ENCODE measurements at regions not wholly inside any gene's neighbourhood (a gene's known extent, or its start where the extent isn't known, plus 50 kb on each side); places are given as distances from the start of the nearest gene placed in this dataset.
A peak's percentile ranks its signal among the peaks of the same experiment; 100 is the strongest.
"Not testable (repeated sequence)": the region's sequence is repeated elsewhere in the genome, so short reads cannot be mapped to it uniquely, and the experiment has no call there.

DNA sequence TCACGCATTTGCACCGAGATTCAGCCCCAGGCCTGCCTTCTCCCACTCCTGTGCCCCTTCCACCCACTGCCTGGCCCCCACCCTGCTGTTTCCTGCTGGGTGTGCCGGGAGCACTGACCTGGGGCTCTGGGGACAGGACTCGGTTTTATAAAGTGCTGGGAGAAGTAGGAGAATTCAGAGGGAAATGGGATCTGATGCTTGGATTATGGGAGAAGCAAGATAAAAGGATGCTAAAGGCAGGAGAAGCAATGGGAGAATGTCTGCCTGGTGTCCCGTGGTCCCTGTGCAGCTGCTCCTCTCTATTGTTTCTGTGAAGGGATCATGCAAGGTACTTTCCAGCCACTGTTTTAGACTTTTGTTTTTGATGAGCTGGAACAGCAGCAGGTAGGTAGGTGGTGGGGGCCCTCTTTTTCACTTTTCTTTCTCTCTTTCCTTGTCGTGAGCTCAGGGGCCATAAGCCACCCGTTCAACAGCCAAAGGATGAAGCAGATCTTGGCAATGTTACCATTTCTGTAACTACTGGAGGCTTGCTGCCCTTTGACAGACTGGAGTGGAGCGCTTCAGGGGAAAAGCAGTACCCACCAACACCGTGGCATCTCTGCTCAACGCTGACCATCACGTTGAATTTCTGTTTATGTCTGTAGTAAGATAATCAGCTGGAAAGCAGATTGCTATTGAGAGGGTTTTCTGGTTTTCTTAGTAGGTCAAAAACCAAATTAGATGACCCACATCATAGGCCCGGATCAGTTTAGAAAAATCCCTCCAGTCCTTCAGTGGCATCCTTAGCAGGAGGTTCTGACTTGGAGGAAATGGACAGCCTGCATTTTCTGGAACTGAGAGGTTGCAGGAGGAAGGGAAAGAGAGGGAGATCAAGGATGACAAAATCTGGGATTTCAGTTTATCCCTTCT, 63.8 kb upstream of the ENPP6 start:
- DNase-seq (ENCODE audit: low read depth, low spot score), result no peak

DNA sequence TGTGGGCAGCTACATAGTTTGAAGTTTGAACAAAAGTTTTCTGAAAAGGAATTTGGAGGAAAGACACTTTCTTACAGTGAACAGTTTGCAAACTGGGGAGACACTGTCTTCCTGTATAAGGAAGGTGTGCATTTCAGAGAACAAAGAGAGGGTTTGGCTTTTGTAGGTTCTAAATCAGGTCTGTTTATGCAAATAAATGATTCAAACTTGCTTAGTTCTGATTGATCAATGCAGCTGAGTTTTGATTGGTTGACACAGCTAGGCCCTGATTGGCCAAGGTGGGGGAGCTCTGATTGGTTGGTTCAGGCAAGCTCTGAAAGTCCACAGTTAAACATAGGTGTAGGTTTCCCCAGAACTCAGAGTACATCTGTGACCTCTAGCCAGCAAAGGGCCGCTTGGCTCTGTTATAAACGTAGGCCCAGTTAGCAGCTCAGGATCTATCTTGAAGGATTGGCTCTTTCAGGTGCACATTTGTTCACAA, 63.0 kb upstream of the ENPP6 start:
- DNase-seq (ENCODE audit: low read depth, low spot score), result no peak

DNA sequence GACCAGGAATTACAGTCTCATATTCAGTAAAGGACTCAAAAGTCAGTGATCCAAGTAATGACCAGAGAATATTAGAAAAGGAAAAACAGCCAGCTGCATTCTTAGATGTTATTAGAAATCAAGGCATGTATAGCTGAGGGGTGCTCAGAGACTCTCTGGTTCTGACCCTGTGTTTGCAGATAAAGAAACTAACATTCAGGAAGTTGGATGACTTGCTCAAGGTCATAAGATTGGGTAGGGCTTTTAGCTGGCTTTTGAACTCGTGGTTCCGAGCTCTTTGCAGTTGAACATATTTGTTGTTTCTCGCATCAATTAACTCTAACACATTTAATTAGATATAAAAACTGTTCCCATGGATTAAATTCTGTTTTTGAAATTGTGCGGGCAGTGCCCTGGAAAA, 62.5 kb upstream of the ENPP6 start:
- no peak for DNase-seq (ENCODE audit: low read depth, low spot score)

DNA sequence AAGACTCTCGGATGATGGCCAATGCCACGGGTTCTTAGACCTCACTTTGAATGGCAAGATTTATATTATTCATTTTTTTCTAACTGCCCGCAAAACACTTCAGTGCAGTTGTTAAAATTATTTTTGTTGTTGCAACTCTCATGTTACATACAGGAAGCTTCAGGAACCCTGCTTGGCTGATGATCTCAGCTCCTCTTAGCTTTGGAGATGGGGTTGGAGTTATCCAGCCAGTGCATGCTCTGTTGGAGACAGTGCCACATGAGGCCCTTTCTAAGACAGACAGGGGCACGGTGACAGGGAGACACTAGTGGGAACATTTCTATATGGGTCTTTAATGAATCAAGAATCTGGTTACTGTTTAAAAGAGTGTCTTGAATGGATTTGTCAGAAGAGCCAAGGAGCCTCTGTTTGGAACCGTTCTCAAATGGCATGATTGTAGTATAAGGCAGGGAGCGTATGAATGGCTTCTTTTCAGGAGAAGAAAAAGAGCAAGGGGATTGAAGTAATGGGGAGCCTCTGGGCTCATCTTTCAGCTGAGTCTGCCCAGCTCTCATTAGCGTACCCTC, 61.9 kb upstream of the ENPP6 start:
- no peak for DNase-seq (ENCODE audit: low read depth, low spot score)

DNA sequence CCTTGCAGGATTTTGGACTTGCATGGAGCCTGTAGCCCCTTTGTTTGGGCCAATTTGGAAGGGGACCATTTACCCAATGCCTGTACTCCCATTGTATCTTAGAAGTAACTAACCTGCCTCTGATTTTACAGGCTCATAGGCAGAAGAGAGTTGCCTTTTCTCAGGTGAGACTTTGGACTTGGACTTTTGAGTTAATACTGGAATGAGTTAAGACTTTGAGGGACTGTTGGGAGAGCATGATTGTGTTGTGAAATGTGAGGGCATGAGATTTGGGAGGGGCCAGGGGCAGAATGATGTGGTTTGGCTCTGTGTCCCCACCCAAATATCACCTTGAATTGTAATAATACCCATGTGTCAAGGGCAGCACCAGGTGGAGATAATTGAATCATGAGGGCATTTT, 60.1 kb upstream of the ENPP6 start:
- not testable (repeated sequence) for DNase-seq (ENCODE audit: low read depth, low spot score)

DNA sequence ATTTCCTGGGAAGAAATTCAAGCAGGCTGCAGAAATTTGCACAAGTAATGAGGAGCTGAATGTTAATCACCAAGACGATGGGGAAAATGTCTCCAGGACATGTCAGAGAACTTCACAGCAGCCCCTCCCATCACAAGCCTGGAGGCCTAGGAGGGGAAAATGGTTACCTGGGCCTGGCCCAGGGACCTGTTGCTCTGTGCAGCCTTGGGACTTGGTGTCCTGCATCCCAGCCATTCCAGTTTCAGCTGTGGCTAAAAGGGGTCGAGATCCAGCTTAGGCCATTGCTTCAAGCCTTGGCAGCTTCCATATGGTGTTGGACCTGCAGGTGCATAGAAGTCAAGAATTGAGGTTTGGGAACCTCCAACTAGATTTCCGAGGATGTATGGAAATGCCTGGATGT, 59.3 kb upstream of the ENPP6 start:
- DNase-seq (ENCODE audit: low read depth, low spot score), result not testable (repeated sequence)

DNA sequence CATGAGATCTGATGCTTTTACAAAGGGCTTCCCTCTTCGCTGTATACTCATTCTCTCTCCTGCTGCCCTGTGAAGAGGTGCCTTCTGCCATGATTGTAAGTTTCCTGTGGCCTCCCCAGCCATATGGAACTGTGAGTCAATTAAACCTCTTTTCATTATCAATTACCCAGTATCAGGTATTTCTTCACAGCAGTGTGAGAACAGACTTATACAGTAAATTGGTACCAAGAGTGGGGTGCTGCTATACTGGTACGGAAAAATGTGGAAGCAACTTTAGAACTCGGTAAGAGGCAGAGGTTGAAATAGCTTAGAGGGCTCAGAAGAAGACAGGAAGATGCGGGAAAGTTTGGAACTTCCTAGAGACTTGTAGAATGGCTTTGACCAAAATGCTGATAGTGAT, 58.7 kb upstream of the ENPP6 start:
- not testable (repeated sequence) for DNase-seq (ENCODE audit: low read depth, low spot score)

DNA sequence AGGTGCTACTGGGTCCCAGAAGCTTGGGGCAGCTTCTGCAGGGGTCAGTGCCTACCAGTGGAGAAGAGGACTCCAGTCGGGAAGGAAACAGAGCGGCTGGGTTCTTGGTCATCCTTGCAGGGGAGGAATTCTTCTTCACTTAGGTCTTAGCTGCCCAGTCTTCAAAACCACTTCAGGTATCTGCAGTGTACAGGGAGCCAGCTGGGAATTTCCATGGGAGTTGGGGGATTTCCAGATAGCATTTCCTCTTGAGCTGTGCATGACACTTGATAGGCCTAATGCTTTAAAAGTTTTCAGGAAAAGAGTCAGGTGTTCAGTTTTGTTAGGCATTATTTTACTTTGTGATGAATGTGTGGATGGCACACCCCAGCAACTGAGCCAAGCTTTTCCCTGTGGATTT, 58.1 kb upstream of the ENPP6 start:
- no peak for DNase-seq (ENCODE audit: low read depth, low spot score)

DNA sequence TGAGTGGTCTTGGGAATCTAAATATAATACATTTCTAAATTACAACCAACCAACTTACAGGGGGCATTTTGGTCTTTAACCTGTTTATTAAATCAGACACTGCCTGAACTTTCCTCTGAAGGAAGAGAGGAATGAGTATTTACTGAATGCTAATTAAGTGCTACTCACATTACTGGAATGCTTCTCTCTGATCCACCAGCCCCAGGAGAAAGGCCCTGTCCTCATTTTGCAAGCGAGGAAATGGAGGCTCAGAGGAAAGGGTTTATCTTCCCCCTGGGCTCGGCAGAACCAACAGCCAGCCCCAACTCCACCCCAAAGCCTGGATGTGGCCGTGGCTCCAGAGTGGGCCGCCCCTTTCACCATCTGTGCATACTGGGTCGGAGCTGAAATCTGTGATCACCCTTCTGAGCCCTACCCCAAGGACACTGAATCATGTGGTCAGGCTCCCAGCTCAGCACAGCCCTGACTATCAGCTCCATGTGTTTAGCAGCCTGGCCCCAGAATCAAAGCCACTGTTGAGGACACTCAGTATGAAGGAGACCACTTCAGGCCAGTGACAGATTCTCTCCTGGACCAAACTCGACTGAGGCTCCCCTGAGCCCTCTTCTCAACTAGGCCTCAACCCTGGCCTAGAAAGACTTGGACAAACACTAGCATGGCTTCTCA, 56.7 kb upstream of the ENPP6 start:
- no peak for DNase-seq (ENCODE audit: low read depth, low spot score)

DNA sequence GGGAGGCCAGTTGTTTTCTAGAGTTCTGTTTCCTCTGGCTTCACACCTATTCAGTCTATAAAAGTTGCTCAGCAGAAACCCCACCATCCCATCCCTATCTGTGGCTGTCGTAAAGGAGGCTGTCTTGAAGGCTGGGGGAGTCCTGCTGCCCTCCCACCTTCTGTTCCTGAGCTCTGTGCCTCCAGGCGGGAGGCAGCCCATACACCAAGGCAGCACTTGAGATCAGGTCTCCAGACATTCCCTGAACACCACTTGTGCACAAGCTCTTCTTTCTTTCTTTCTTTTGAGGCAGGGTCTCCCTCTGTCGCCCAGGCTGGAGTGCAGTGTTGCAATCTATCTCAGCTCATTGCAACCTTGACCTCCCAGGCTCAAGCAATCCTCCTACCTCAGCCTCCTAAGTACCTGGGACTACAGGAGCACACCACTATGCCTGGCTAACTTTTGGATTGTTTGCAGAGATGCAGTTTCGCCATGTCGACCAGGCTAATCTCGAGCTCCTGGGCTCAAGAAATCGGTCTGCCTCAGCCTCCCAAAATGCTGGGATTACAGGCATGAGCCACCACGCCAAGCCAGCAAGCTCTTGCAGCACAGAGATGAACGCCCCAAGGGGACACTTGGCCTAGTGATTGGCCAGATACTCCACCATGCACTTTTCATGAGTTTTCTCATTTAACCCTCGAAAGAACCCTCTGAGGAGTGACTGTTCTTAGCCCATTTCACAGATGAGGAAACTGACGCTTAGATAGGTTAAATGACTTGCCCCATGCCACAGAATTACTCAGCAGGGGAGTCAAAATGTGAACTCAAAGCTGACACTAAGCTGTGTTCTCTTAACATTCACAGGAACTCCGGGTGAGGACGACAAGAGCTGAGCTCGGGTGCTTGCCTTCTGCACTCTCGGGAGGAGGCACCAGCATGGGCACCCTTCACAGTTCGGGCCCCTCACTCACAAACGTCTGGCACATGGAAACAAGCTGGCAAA, 55.8 kb upstream of the ENPP6 start:
- DNase-seq (ENCODE audit: low read depth, low spot score), result no peak

DNA sequence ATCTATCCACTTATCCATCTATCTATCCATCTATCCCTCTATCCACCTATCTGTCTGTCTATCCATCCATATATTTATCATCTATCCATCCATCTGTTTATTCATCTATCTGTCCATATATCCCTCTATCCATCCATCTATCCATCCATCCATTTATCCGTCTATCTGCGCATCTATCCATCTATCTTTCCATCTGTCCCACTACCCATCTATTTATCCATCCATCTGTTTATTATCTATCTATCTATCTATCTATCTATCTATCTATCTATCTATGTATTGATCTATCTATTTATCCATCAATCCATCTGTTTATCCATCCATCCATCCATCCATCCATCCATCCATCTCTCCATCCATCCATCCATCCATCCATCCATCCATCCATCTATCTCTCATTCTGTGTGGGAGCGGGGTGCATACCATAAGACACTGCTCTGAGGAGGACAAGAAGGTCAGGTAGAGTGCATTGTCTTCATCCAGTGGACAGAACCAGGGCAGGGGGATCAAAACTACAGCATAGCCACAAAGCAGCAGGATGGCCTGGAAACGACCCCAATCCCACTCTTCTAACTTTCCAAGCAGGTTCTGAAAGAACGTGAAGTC, 53.2 kb upstream of the ENPP6 start:
- DNase-seq (ENCODE audit: low read depth, low spot score), result no peak

DNA sequence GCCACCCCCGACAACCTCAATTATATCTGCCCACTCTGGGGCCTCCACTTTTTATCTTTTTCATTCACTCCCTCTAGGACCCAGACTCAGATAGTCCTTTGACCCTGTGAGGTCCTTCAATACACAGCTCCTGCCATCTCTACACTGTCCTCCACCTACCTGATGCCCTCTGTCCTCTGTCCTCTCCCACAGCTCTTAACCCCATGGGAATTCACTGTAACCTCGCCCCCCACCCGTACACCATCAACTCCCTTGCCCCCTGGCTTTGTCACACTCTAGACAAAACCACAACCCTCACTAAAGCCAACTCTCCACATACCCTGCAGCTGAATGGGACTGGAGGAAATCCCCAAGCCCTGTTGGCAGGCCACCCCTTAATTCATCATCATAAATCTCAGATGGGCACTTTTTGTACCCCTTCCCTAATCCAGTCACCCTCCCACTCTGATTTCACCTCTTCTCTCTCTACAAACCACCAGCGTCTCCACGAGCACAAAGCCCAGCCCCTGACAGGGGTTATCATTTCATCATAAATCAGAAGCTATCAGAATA, 52.3 kb upstream of the ENPP6 start:
- no peak for DNase-seq (ENCODE audit: low read depth, low spot score)

DNA sequence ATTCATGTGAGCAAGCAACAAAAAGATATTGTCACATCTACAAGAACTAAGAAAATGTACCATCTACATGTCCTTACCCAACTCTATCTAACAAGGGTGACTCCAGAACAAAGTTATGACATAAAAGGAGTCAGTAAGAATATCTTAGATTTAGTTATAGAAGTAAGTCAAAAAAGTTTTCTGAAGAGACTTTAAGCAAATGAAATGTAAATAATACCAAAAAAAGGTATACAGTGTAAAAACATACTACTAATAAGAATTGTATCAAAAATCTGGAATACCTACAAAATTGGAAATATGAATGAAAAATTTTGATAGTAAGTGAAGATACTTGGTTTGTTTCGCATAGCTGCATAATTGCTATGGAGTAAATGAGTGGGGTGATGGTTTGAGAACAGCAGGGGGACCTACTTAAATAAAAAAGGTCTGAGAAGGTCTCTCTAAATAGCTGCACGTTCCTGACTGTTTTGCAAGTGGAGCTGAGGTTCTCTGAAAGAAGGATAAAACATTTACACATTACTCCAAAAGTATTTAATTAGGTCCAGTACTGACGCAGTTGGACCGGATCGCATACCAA, 51.0 kb upstream of the ENPP6 start:
- no peak for DNase-seq (ENCODE audit: low read depth, low spot score)

DNA sequence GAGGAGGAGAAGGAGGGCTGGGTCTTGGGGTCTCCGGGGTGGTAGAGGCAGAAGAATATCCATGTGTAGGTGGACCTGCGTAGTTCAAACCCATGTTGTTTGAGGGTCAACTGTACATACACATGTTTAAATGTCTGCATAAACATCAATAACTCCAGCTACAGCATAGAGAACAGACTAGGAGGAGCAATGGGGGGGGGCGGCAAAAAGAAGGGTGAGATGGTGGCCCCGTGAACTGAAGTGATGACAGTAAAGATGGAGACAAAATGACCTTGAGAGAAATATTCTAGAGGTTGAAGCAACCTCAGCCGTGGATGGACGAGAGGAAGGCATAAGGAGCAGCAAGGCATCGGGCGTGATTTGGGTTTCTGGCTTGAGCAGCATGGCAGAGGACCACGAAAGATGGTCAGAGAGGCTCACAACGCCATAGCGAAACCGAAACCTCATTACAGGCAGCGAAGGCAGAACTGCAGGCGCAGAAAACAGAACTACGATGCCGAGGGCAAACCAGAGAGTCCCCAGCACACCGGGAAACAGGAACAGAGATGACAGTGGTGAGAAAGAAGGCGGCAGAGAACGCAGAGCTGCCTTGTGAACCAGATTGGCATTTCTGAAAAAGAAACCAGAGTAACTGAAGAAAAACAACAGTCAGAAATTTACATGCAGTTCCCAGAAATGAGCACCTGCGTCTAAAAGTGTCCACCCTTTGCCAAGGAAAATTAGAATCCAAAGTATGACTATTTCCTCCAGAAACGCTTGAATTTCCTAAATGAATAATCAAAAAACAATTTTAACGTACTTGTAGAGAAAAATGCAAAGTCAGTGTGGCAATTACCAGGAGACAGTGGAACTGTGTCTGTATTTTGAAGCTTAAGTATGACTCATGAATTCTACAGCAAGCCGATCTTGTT, 50.3 kb upstream of the ENPP6 start:
- peak; percentile 72 for DNase-seq (ENCODE audit: low read depth, low spot score)

All from pulmonary artery endothelial cell (primary cell).